K562 (cell line): ENCODE measurements at regions not wholly inside any gene's neighbourhood (a gene's known extent, or its start where the extent isn't known, plus 50 kb on each side); places are given as distances from the start of the nearest gene placed in this dataset.

Source experiments
- ATAC-seq: fragments of 200-7000 bp; cut with Tn5 transposase; 3 replicates; pipeline ENCODE4 v1.9.1; 2020; ENCODE audit warnings: moderate library complexity
- BruUV-seq: library from RNA; stranded (reverse); fragments of 400-500 nt; replicated peaks from 2 replicates; lab custom pipeline; 2021; lab: Mats Ljungman, UMichigan
- CTCF ChIA-PET: fragments of 300-600 bp; formaldehyde crosslinking; extraction: SDS; loops from one replicate; lab custom pipeline; 2021; ENCODE audit warnings: low intra/inter-chr PET ratio; lab: Yijun Ruan, JAX
- POLR2A ChIA-PET: fragments of 300-600, 350-650 bp; sonication (Branson Sonifier 250); formaldehyde crosslinking; extraction: SDS; loops from one replicate; lab custom pipeline; 2021; ENCODE audit warnings: antibody characterized with exemption, inconsistent platforms; lab: Yijun Ruan, JAX
- DNase-seq, 4 experiments: peaks; one replicate each; pipeline versions ENCODE4 v3.0.0 to v3.0.0-alpha.2; 2011 to 2018; ENCODE audit warnings: low spot score in 3 of 4, mixed read lengths in 3 of 4; ENCODE audit errors: extremely low read depth in 1 of 4
- FAIRE-seq: peaks from 2 replicates; lab custom pipeline; 2011; peaks lifted over from hg19 to GRCh38; lab: Jason Lieb, UNC
- H2AFZ ChIP-seq: 2 replicates; pipeline ENCODE4 v1.6.0; 2011; ENCODE audit warnings: low read depth, low read length, control low read depth, inconsistent platforms
- H3K27ac ChIP-seq: fragments of 200-600 bp; 3 replicates; pipeline ENCODE4 v1.8.0; 2011; ENCODE audit warnings: low read depth, mild to moderate bottlenecking, control low read depth, inconsistent platforms, low read length, moderate library complexity, mixed read lengths; ENCODE audit errors: extremely low read depth
- H3K27me3 ChIP-seq, 2 experiments: fragments of 300-600 bp in 1 of 2; 2 replicates in 1 of 2; 3 replicates in 1 of 2; pipeline versions ENCODE4 v1.6.0 to v1.8.0; 2011; ENCODE audit warnings: inconsistent platforms in 2 of 2, low read length in 2 of 2, mild to moderate bottlenecking in 1 of 2, mixed read lengths in 1 of 2, moderate library complexity in 1 of 2; ENCODE audit not compliant: control insufficient read depth in 2 of 2, insufficient read depth in 2 of 2
- H3K36me3 ChIP-seq: fragments of 300-600 bp; 3 replicates; pipeline ENCODE4 v1.8.0; 2011; ENCODE audit warnings: mild to moderate bottlenecking, low read length, inconsistent platforms; ENCODE audit not compliant: control insufficient read depth, insufficient read depth
- H3K4me1 ChIP-seq, 2 experiments: fragments of 200-600 bp in 1 of 2; replicated peaks in 1 of 2; 2 replicates in 1 of 2; 3 replicates in 1 of 2; pipeline versions ENCODE4 v1.5.1 to v1.8.0; 2011; ENCODE audit warnings: inconsistent platforms in 2 of 2, low read length in 2 of 2, mild to moderate bottlenecking in 1 of 2, mixed read lengths in 1 of 2, moderate library complexity in 1 of 2; ENCODE audit not compliant: control insufficient read depth in 2 of 2, insufficient read depth in 2 of 2
- H3K4me2 ChIP-seq: 2 replicates; pipeline ENCODE4 v1.6.1; 2011; ENCODE audit warnings: low read length, control low read depth, inconsistent platforms, mixed read lengths; ENCODE audit not compliant: insufficient read depth
- H3K4me3 ChIP-seq: fragments of 200-600 bp; sonication (generic), shearing (Covaris generic); 2 replicates; pipeline ENCODE4 v1.5.1; 2016; ENCODE audit warnings: control low read depth, inconsistent platforms
- H3K79me2 ChIP-seq: fragments of 200-600 bp; 3 replicates; pipeline ENCODE4 v1.8.0; 2011; ENCODE audit warnings: low read length, inconsistent platforms; ENCODE audit not compliant: control insufficient read depth, insufficient read depth
- H3K9ac ChIP-seq, 2 experiments: 2 replicates each; pipeline versions ENCODE4 v1.6.0 to v1.6.1; 2011; ENCODE audit warnings: low read depth in 2 of 2, low read length in 2 of 2, control low read depth in 1 of 2, inconsistent platforms in 1 of 2, mild to moderate bottlenecking in 1 of 2, mixed read lengths in 1 of 2; ENCODE audit not compliant: insufficient read depth in 1 of 2
- H3K9me1 ChIP-seq: one replicate; pipeline ENCODE4 v1.6.0; 2011; ENCODE audit warnings: inconsistent platforms, mild to moderate bottlenecking, low read length, moderate library complexity; ENCODE audit not compliant: control insufficient read depth, insufficient read depth
- H3K9me3 ChIP-seq: replicated peaks from 2 replicates; pipeline ENCODE4 v1.5.1; 2011; ENCODE audit warnings: low read depth, low read length, inconsistent platforms; ENCODE audit not compliant: control insufficient read depth, insufficient read depth
- H4K20me1 ChIP-seq: replicated peaks from 2 replicates; pipeline ENCODE4 v1.6.1; 2011; ENCODE audit warnings: low read length, inconsistent platforms, mixed read lengths; ENCODE audit not compliant: control insufficient read depth, insufficient read depth
- ADNP ChIP-seq: fragments of 200-800 bp; sonication (Bioruptor generic); IDR thresholded peaks from 2 replicates; pipeline ENCODE4 v1.6.1; 2016; ENCODE audit warnings: missing genetic modification characterization, missing compliant biosample characterization
- CXXC5 ChIP-seq: fragments of 250-450 bp; sonication (Bioruptor Pico); IDR thresholded peaks from 2 replicates; pipeline ENCODE4 v1.8.0; 2022; ENCODE audit warnings: inconsistent platforms, mild to moderate bottlenecking, moderate library complexity
- HLTF ChIP-seq: fragments of 450-650 bp; IDR thresholded peaks from 2 replicates; pipeline ENCODE4 v1.6.1; 2016
- KAT7 ChIP-seq: sonication (generic); formaldehyde crosslinking; IDR thresholded peaks from 2 replicates; pipeline ENCODE4 v1.8.0; 2022; ENCODE audit warnings: missing genetic modification reagents, mild to moderate bottlenecking, borderline replicate concordance
- KLF6 ChIP-seq: fragments of 250-450 bp; sonication (Bioruptor Pico); IDR thresholded peaks from 2 replicates; pipeline ENCODE4 v1.4.0; 2020; ENCODE audit warnings: mild to moderate bottlenecking, moderate library complexity, borderline replicate concordance
- MBD2 ChIP-seq: sonication (generic); IDR thresholded peaks from 2 replicates; pipeline ENCODE4 v1.6.1; 2016; ENCODE audit warnings: low read depth, borderline replicate concordance
- PRPF4 ChIP-seq: fragments of 200-400 bp; formaldehyde crosslinking; IDR thresholded peaks from one replicate; pipeline ENCODE4 v1.6.1; 2017; ENCODE audit warnings: low read length, low read depth, mild to moderate bottlenecking; ENCODE audit not compliant: insufficient read depth, poor library complexity, severe bottlenecking
- PTTG1 ChIP-seq: fragments of 450-650 bp; IDR thresholded peaks from 2 replicates; pipeline ENCODE4 v1.6.1; 2016; ENCODE audit warnings: low read depth, mild to moderate bottlenecking, missing genetic modification characterization, missing compliant biosample characterization
- RBM25 ChIP-seq: fragments of 200-400 bp; formaldehyde crosslinking; IDR thresholded peaks from 2 replicates; pipeline ENCODE4 v1.6.1; 2018; ENCODE audit warnings: low read length, low read depth, moderate library complexity; ENCODE audit not compliant: severe bottlenecking
- TARDBP ChIP-seq: fragments of 450-650 bp; IDR thresholded peaks from 2 replicates; pipeline ENCODE4 v1.6.1; 2016
- ZNF217 ChIP-seq: sonication (generic); formaldehyde crosslinking; IDR thresholded peaks from 2 replicates; pipeline ENCODE4 v1.8.0; 2022; ENCODE audit warnings: mild to moderate bottlenecking, missing genetic modification reagents
- WGBS: fragments of 100-300 bp; shearing (Covaris generic); methylation state at CpG from one replicate; pipeline ENCODE4 v1.1.6; 2016; ENCODE audit warnings: low coverage, mixed read lengths; ENCODE audit not compliant: insufficient coverage; ENCODE audit errors: missing lambda C conversion rate; 5-methylcytosine and 5-hydroxymethylcytosine counted together
- in situ Hi-C: fragments of 300-500 bp; cut with MboI; formaldehyde crosslinking; loops from 4 replicates; pipeline ENCODE4 v1.15.0; 2018; ENCODE audit warnings: inconsistent platforms, mixed read lengths
- intact Hi-C: fragments of 100-400 bp; cut with micrococcal nuclease; formaldehyde crosslinking; loops from 2 replicates; pipeline ENCODE4 v1.14.2; 2022
- TF ChIP-seq, protein P1 (sequence below): sonication (generic); formaldehyde crosslinking; IDR thresholded peaks from 2 replicates; pipeline ENCODE4 v1.8.1; 2022; ENCODE audit warnings: missing genetic modification reagents
- TF ChIP-seq, protein P2 (sequence below): sonication (generic); formaldehyde crosslinking; IDR thresholded peaks from 2 replicates; pipeline ENCODE4 v1.5.0; 2020; ENCODE audit warnings: missing genetic modification reagents
- TF ChIP-seq, protein P3 (sequence below): fragments of 250-450 bp; sonication (Bioruptor Pico); IDR thresholded peaks from 2 replicates; pipeline ENCODE4 v1.8.0; 2021; ENCODE audit warnings: mild to moderate bottlenecking, moderate library complexity
- TF ChIP-seq, protein P4 (sequence below): fragments of 450-650 bp; IDR thresholded peaks from 2 replicates; pipeline ENCODE4 v1.6.1; 2016; ENCODE audit warnings: mild to moderate bottlenecking
- TF ChIP-seq, protein P5 (sequence below), 2 experiments: fragments of 250-450 bp in 1 of 2; fragments of 450-650 bp in 1 of 2; sonication (Bioruptor Pico) in 1 of 2; IDR thresholded peaks; 2 replicates each; pipeline versions ENCODE4 v1.6.1 to v1.8.0; 2016 to 2021; ENCODE audit warnings: mild to moderate bottlenecking in 2 of 2, moderate library complexity in 2 of 2, missing compliant biosample characterization in 1 of 2, missing genetic modification characterization in 1 of 2

DNA sequence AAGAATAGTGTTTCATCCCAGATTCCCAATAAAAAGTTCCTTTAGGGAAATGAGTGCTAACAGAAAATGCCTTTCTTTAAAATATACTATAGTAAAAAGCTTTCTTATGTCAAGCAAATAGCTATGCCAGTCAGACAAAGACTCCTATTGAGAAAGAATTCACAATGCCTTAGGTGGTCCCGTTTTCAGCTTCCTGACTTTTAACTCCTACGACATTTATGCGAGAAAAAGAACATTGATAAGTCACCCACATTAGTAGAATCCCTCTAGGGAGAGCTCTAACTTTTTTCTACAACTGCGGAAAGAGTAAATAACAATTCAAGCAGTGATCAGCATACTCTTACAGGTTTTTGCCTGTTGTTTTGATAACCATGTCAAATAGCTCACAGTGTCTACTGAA, 750.8 kb upstream of the ACVR2A start (continued):
- TF ChIP-seq, protein P1, sequence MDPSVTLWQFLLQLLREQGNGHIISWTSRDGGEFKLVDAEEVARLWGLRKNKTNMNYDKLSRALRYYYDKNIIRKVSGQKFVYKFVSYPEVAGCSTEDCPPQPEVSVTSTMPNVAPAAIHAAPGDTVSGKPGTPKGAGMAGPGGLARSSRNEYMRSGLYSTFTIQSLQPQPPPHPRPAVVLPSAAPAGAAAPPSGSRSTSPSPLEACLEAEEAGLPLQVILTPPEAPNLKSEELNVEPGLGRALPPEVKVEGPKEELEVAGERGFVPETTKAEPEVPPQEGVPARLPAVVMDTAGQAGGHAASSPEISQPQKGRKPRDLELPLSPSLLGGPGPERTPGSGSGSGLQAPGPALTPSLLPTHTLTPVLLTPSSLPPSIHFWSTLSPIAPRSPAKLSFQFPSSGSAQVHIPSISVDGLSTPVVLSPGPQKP: no peak
- TF ChIP-seq KAT7: no peak
- TF ChIP-seq ADNP (tag): no peak
- TF ChIP-seq, protein P2, sequence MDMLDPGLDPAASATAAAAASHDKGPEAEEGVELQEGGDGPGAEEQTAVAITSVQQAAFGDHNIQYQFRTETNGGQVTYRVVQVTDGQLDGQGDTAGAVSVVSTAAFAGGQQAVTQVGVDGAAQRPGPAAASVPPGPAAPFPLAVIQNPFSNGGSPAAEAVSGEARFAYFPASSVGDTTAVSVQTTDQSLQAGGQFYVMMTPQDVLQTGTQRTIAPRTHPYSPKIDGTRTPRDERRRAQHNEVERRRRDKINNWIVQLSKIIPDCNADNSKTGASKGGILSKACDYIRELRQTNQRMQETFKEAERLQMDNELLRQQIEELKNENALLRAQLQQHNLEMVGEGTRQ: no peak
- TF ChIP-seq TARDBP: no peak
- no peak for TF ChIP-seq CXXC5

DNA sequence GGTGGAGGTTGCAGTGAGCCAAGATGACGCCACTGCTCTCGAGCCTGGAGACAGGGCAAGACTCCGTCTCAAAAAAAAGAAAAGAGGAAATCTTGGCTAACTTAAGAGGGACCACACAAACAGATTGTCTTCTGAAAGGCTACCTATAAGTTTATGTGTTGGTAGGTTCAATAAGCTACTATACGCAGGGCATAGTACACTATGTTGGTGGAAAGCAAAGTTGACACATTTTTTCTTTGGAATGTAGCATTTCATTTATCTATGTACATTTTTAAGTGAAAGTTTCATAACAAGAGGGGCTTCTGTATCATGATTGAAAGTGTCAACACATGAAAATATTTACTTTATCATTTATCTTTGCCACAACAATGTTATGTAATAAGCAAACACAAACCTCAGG, 752.6 kb upstream of the ACVR2A start:
- intact Hi-C loops: no loop called here
- WGBS: 0% methylated on average over 4 of the region's 4 CpGs
- ChIA-PET POLR2A (no interaction called here), CTCF (no interaction called here)
- no peak for DNase-seq
- no peak overlapping the region for H3K9ac ChIP-seq
- no peak for FAIRE-seq
- H3K4me3 ChIP-seq: no peak overlapping the region
- H4K20me1 ChIP-seq: no peaks in the 10 kb centered on the region
- H3K27me3 ChIP-seq: no peaks in the 10 kb centered on the region
- H3K9me1 ChIP-seq: no peaks in the 10 kb centered on the region
- H3K4me2 ChIP-seq: no peak overlapping the region
- no peak overlapping the region for H3K27ac ChIP-seq
- no peaks in the 10 kb centered on the region for H3K79me2 ChIP-seq
- H3K4me1 ChIP-seq: no peaks in the 10 kb centered on the region
- no peaks in the 10 kb centered on the region for H3K36me3 ChIP-seq
- BruUV-seq: no TSS peak
- ATAC-seq: no peak
- H2AFZ ChIP-seq: no peak overlapping the region
- no peaks in the 10 kb centered on the region; the same call in 1 of the 2 replicates for H3K9me3 ChIP-seq
- in situ Hi-C loops: loop anchor here (25.0 kb wide), 1 partner anchor 820 kb away; no protein-coding TSS in a partner anchor
- TF ChIP-seq, protein P3, sequence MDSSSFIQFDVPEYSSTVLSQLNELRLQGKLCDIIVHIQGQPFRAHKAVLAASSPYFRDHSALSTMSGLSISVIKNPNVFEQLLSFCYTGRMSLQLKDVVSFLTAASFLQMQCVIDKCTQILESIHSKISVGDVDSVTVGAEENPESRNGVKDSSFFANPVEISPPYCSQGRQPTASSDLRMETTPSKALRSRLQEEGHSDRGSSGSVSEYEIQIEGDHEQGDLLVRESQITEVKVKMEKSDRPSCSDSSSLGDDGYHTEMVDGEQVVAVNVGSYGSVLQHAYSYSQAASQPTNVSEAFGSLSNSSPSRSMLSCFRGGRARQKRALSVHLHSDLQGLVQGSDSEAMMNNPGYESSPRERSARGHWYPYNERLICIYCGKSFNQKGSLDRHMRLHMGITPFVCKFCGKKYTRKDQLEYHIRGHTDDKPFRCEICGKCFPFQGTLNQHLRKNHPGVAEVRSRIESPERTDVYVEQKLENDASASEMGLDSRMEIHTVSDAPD: no peak
- TF ChIP-seq, protein P4, sequence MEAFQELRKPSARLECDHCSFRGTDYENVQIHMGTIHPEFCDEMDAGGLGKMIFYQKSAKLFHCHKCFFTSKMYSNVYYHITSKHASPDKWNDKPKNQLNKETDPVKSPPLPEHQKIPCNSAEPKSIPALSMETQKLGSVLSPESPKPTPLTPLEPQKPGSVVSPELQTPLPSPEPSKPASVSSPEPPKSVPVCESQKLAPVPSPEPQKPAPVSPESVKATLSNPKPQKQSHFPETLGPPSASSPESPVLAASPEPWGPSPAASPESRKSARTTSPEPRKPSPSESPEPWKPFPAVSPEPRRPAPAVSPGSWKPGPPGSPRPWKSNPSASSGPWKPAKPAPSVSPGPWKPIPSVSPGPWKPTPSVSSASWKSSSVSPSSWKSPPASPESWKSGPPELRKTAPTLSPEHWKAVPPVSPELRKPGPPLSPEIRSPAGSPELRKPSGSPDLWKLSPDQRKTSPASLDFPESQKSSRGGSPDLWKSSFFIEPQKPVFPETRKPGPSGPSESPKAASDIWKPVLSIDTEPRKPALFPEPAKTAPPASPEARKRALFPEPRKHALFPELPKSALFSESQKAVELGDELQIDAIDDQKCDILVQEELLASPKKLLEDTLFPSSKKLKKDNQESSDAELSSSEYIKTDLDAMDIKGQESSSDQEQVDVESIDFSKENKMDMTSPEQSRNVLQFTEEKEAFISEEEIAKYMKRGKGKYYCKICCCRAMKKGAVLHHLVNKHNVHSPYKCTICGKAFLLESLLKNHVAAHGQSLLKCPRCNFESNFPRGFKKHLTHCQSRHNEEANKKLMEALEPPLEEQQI: no peak
- no peak for TF ChIP-seq RBM25
- no peak for TF ChIP-seq HLTF
- TF ChIP-seq, protein P5, sequence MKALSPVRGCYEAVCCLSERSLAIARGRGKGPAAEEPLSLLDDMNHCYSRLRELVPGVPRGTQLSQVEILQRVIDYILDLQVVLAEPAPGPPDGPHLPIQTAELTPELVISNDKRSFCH (CRISPR knock-in tag; IDR thresholded peaks at IDR 0.05): no peak
- TF ChIP-seq, protein P5 (tag; IDR thresholded peaks at IDR 0.05): no peak
- no peak for TF ChIP-seq PTTG1
- TF ChIP-seq ADNP (tag): no peak
- no peak for TF ChIP-seq PRPF4
- TF ChIP-seq ZNF217 (CRISPR knock-in tag): no peak
- TF ChIP-seq MBD2: no peak
- no peak for TF ChIP-seq KLF6 (CRISPR knock-in tag)
